Fibroblast of lung (primary cell): ENCODE measurements at regions not wholly inside any gene's neighbourhood (a gene's known extent, or its start where the extent isn't known, plus 50 kb on each side); places are given as distances from the start of the nearest gene placed in this dataset.

Experiments used
- DNase-seq, 2 donors: peaks; one replicate each; pipeline versions ENCODE4 v3.0.0 to v3.0.0-alpha.2; 2010; ENCODE audit warnings: low read depth in 2 of 2
- H2AFZ ChIP-seq: 2 replicates; pipeline ENCODE4 v1.5.1; 2012; ENCODE audit warnings: low read length, control low read depth, inconsistent platforms
- H3K27ac ChIP-seq: 2 replicates; pipeline ENCODE4 v1.5.1; 2011; ENCODE audit warnings: low read length, control low read depth; ENCODE audit not compliant: insufficient read depth
- H3K27me3 ChIP-seq: 2 replicates; pipeline ENCODE4 v1.5.1; 2011; ENCODE audit warnings: mild to moderate bottlenecking, low read length; ENCODE audit not compliant: control insufficient read depth, insufficient read depth
- H3K36me3 ChIP-seq: 2 replicates; pipeline ENCODE4 v1.5.1; 2011; ENCODE audit warnings: low read length; ENCODE audit not compliant: control insufficient read depth, insufficient read depth
- H3K4me1 ChIP-seq: 2 replicates; pipeline ENCODE4 v1.5.1; 2011; ENCODE audit warnings: low read length; ENCODE audit not compliant: control insufficient read depth, insufficient read depth; ENCODE audit errors: extremely low read depth
- H3K4me2 ChIP-seq: 2 replicates; pipeline ENCODE4 v1.5.1; 2011; ENCODE audit warnings: low read length, control low read depth; ENCODE audit not compliant: insufficient read depth; ENCODE audit errors: extremely low read depth
- H3K4me3 ChIP-seq, 4 experiments: fragments of 200-600 bp in 1 of 4; sonication (generic) in 1 of 4; replicated peaks in 1 of 4; 2 replicates each; pipeline ENCODE4 v1.5.1; 2011 to 2016; ENCODE audit warnings: low read length in 4 of 4, low read depth in 3 of 4, mild to moderate bottlenecking in 3 of 4, control low read depth in 2 of 4, inconsistent platforms in 1 of 4, mixed read lengths in 1 of 4; ENCODE audit not compliant: insufficient read depth in 1 of 4; ENCODE audit errors: control extremely low read depth in 1 of 4
- H3K79me2 ChIP-seq: 2 replicates; pipeline ENCODE4 v1.5.1; 2012; ENCODE audit warnings: mild to moderate bottlenecking, low read length, inconsistent platforms; ENCODE audit not compliant: control insufficient read depth, insufficient read depth
- H3K9ac ChIP-seq: 2 replicates; pipeline ENCODE4 v1.5.1; 2011; ENCODE audit warnings: mild to moderate bottlenecking, low read length, control low read depth; ENCODE audit not compliant: insufficient read depth
- H3K9me3 ChIP-seq: 2 replicates; pipeline ENCODE4 v1.5.1; 2012; ENCODE audit warnings: low read depth, low read length; ENCODE audit not compliant: control insufficient read depth, insufficient read depth
- H4K20me1 ChIP-seq: 2 replicates; pipeline ENCODE4 v1.5.1; 2011; ENCODE audit warnings: low read length; ENCODE audit not compliant: control insufficient read depth, insufficient read depth; ENCODE audit errors: extremely low read depth
- CTCF ChIP-seq, 2 donors: IDR thresholded peaks in 1 of 2; conservative IDR thresholded peaks in 1 of 2; 1 replicate in 1 of 2; 2 replicates in 1 of 2; pipeline ENCODE4 v1.5.1; 2011 to 2012; ENCODE audit warnings: low read length in 2 of 2, control low read depth in 1 of 2, inconsistent platforms in 1 of 2, low read depth in 1 of 2, mild to moderate bottlenecking in 1 of 2
- EZH2 ChIP-seq: IDR thresholded peaks from 2 replicates; pipeline ENCODE4 v1.5.1; 2012; ENCODE audit warnings: low read length, control low read depth, mild to moderate bottlenecking; ENCODE audit errors: missing control alignments

GRCh38 chr10:130350996-130351395, 214.8 kb downstream of the GLRX3 start:
- H3K36me3 ChIP-seq, result no peaks in the 10 kb centered on the region
- H3K9ac ChIP-seq, result no peak overlapping the region
- H3K4me3 ChIP-seq, result no peak overlapping the region
- no peaks in the 10 kb centered on the region for H4K20me1 ChIP-seq
- H3K27ac ChIP-seq, result no peak overlapping the region
- no peaks in the 10 kb centered on the region for H3K27me3 ChIP-seq
- TF ChIP-seq EZH2, result no peak
- no peak for TF ChIP-seq CTCF (conservative IDR thresholded peaks at IDR 0.05 in 1 of 2, IDR thresholded peaks at IDR 0.05 in 1 of 2; ENCODE audit: low read depth in 1 of 2, low read length in 2 of 2)
- H3K9me3 ChIP-seq, result no peaks in the 10 kb centered on the region
- no peak overlapping the region for H3K4me2 ChIP-seq
- no peak overlapping the region for H2AFZ ChIP-seq
- no peaks in the 10 kb centered on the region for H3K79me2 ChIP-seq
- no peaks in the 10 kb centered on the region for H3K4me1 ChIP-seq
- DNase-seq, result no peak

GRCh38 chr10:130351466-130352290, 215.5 kb downstream of the GLRX3 start:
- H3K4me2 ChIP-seq, result no peak overlapping the region
- no peaks in the 10 kb centered on the region for H3K79me2 ChIP-seq
- no peaks in the 10 kb centered on the region for H3K36me3 ChIP-seq
- DNase-seq, result no peak
- H3K9ac ChIP-seq, result no peak overlapping the region
- no peaks in the 10 kb centered on the region for H4K20me1 ChIP-seq
- no peak for TF ChIP-seq EZH2
- no peak for TF ChIP-seq CTCF (conservative IDR thresholded peaks at IDR 0.05 in 1 of 2, IDR thresholded peaks at IDR 0.05 in 1 of 2; ENCODE audit: low read depth in 1 of 2, low read length in 2 of 2)
- no peaks in the 10 kb centered on the region for H3K27me3 ChIP-seq
- no peak overlapping the region for H2AFZ ChIP-seq
- no peaks in the 10 kb centered on the region for H3K9me3 ChIP-seq
- no peaks in the 10 kb centered on the region for H3K4me1 ChIP-seq
- H3K4me3 ChIP-seq, result no peak overlapping the region
- no peak overlapping the region for H3K27ac ChIP-seq

GRCh38 chr10:130352291-130352645, 216.1 kb downstream of the GLRX3 start:
- no peak for DNase-seq
- H4K20me1 ChIP-seq, result no peaks in the 10 kb centered on the region
- no peak overlapping the region for H3K9ac ChIP-seq
- no peak overlapping the region for H3K4me3 ChIP-seq
- no peaks in the 10 kb centered on the region for H3K9me3 ChIP-seq
- H3K36me3 ChIP-seq, result no peaks in the 10 kb centered on the region
- no peak overlapping the region for H3K4me2 ChIP-seq
- no peaks in the 10 kb centered on the region for H3K4me1 ChIP-seq
- TF ChIP-seq CTCF (conservative IDR thresholded peaks at IDR 0.05 in 1 of 2, IDR thresholded peaks at IDR 0.05 in 1 of 2; ENCODE audit: low read depth in 1 of 2, low read length in 2 of 2), result no peak
- TF ChIP-seq EZH2, result no peak
- no peak overlapping the region for H3K27ac ChIP-seq
- H3K79me2 ChIP-seq, result no peaks in the 10 kb centered on the region
- H3K27me3 ChIP-seq, result no peaks in the 10 kb centered on the region
- H2AFZ ChIP-seq, result no peak overlapping the region
